ENCODE measurements at regions not wholly inside any gene's neighbourhood (a gene's known extent, or its start where the extent isn't known, plus 50 kb on each side); places are given as distances from the start of the nearest gene placed in this dataset.
"Not testable (repeated sequence)": the region's sequence is repeated elsewhere in the genome, so short reads cannot be mapped to it uniquely, and the experiment has no call there.

DNA sequence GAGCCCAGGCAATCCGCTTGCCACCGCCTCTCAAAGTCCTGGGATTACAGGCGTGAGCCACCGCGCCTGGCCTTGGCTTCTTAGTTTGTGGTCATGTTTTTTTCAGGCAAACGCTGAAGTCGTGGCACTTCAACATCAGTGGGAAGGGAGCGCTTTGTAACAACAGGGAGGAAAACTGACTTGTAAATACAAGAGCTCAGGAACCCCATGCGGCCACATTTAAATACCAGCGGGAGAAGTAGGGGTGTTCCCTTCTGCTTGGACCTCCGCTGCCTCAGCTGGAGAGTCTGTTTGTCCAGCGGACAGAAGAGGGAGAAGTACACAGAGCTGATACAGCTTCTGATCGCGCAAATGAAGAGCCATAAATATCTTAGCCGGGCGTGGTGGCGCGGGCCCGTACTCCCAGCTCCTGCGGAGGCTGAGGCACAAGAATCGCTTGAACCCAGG is 108.7 kb upstream of the KMT2C start:
- TF ChIP-seq POLR2AphosphoS5 (IDR thresholded peaks at IDR 0.05; ENCODE audit: insufficient read depth in 1 of 2, low read depth in 1 of 2): no peak
- TF ChIP-seq, protein P1, sequence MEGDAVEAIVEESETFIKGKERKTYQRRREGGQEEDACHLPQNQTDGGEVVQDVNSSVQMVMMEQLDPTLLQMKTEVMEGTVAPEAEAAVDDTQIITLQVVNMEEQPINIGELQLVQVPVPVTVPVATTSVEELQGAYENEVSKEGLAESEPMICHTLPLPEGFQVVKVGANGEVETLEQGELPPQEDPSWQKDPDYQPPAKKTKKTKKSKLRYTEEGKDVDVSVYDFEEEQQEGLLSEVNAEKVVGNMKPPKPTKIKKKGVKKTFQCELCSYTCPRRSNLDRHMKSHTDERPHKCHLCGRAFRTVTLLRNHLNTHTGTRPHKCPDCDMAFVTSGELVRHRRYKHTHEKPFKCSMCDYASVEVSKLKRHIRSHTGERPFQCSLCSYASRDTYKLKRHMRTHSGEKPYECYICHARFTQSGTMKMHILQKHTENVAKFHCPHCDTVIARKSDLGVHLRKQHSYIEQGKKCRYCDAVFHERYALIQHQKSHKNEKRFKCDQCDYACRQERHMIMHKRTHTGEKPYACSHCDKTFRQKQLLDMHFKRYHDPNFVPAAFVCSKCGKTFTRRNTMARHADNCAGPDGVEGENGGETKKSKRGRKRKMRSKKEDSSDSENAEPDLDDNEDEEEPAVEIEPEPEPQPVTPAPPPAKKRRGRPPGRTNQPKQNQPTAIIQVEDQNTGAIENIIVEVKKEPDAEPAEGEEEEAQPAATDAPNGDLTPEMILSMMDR (IDR thresholded peaks at IDR 0.05): no peak
- TF ChIP-seq POLR2A (IDR thresholded peaks at IDR 0.05): no peak
- no peaks in the 10 kb centered on the region for H3K4me1 ChIP-seq
- H3K27ac ChIP-seq: no peak overlapping the region
- H3K36me3 ChIP-seq: no peaks in the 10 kb centered on the region
- no peaks in the 10 kb centered on the region for H3K9me3 ChIP-seq
- H3K27me3 ChIP-seq: no peaks in the 10 kb centered on the region
- H3K4me3 ChIP-seq: no peak overlapping the region
- DNase-seq (ENCODE audit: extremely low spot score in 2 of 2): no peak
- intact Hi-C loops (cut with DNase I): no loop called here

DNA sequence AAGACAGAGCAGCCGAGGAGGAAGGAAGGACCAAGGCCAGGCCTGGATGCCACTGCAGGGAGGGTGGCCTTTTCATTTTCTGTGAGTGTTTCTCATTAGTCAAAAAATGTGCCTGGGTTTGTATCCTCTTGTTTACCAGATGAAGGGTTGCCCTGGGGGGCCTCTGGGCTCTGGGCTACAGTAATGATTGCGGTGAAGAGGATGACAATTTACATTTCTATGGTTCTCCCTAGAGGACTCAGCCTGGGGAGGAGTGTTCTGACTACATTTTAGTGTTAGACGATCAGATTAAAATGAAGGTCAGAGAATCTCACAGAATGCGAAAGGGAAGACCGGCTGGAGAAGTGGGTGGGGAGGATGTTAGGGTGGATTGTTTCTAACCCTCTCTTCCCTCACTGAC is 108.0 kb upstream of the KMT2C start:
- no peak for DNase-seq (ENCODE audit: extremely low spot score in 2 of 2)
- no peaks in the 10 kb centered on the region for H3K9me3 ChIP-seq
- H3K36me3 ChIP-seq: no peaks in the 10 kb centered on the region
- TF ChIP-seq, protein P1 (IDR thresholded peaks at IDR 0.05): no peak
- TF ChIP-seq POLR2AphosphoS5 (IDR thresholded peaks at IDR 0.05; ENCODE audit: insufficient read depth in 1 of 2, low read depth in 1 of 2) (no peak), POLR2A (IDR thresholded peaks at IDR 0.05) (no peak)
- H3K4me1 ChIP-seq: no peaks in the 10 kb centered on the region
- H3K27me3 ChIP-seq: no peaks in the 10 kb centered on the region
- intact Hi-C loops (cut with DNase I): no loop called here
- no peak overlapping the region for H3K4me3 ChIP-seq
- H3K27ac ChIP-seq: no peak overlapping the region

DNA sequence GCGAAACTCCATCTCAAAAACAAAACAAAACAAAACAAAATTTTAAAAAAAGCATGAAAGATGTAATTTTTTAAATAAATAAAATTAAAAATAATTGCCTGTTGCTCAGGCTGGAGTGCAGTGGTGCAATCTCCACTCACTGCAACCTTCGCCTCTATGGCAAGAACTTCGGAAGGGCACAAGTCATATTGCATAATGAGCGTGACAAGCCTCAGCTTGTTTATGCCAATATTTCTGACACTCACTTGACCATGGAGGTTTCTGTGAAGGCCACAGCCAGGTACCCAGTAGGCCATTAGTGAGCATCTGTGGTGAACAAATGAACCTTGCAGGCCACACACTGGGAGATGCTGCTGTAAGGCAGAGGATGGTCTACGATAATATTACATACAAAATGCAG is 106.1 kb upstream of the KMT2C start:
- no peak for DNase-seq (ENCODE audit: extremely low spot score in 2 of 2)
- no peaks in the 10 kb centered on the region for H3K9me3 ChIP-seq
- no peaks in the 10 kb centered on the region for H3K4me1 ChIP-seq
- H3K27ac ChIP-seq: no peak overlapping the region
- H3K27me3 ChIP-seq: no peaks in the 10 kb centered on the region
- TF ChIP-seq POLR2AphosphoS5 (IDR thresholded peaks at IDR 0.05; ENCODE audit: insufficient read depth in 1 of 2, low read depth in 1 of 2) (no peak), POLR2A (IDR thresholded peaks at IDR 0.05) (no peak)
- TF ChIP-seq, protein P1 (IDR thresholded peaks at IDR 0.05): no peak
- intact Hi-C loops (cut with DNase I): no loop called here
- H3K36me3 ChIP-seq: no peaks in the 10 kb centered on the region
- H3K4me3 ChIP-seq: no peak overlapping the region

DNA sequence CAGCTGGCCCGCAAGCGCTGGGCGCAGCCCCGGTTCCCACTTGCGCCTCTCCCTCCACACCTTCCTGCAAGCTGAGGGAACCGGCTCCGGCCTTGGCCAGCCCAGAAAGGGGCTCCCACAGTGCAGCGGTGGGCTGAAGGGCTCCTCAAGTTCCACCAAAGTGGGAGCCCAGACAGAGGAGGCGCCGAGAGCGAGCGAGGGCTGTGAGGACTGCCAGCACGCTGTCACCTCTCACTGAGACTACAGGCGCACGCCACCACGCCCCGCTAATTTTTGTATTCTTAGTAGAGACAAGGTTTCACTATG is 103.3 kb upstream of the KMT2C start:
- H3K36me3 ChIP-seq; DNase-seq (ENCODE audit: extremely low spot score in 2 of 2); H3K4me1 ChIP-seq; H3K27ac ChIP-seq; H3K9me3 ChIP-seq; H3K27me3 ChIP-seq; H3K4me3 ChIP-seq; intact Hi-C loops (cut with DNase I): not testable (repeated sequence)

DNA sequence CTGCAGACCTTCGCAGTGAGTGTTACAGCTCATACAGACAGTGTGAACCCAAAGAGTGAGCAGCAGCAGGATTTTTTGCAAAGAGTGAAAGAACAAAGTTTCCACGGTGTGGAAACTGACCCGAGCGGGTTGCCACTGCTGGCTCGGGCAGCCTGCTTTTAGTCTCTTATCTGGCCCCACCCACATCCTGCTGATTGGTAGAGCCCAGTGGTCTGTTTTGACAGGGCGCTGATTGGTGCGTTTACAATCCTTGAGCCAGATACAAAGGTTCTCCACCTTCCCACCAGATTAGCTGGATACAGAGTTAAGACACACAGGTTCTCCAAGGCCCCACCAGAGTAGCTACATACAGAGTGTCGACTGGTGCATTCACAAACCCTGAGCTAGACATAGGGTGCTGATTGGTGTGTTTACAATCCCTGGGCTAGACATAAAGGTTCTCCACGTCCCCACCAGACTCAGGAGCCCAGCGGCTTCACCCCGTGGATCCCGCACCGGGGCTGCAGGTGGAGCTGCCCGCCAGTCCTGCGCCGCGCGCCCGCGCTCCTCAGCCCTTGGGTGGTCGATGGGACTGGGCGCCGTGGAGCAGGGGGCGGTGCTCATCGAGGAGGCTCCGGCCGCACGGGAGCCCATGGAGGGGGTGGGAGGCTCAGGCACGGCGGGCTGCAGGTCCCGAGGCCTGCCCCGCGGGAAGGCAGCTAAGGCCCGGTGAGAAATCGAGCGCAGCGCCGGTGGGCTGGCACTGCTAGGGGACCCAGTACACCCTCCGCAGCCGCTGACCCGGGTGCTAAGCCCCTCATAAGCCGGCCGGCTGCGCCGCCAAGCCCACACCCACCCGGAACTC is 102.8 kb upstream of the KMT2C start:
- intact Hi-C loops (cut with DNase I); DNase-seq (ENCODE audit: extremely low spot score in 2 of 2): not testable (repeated sequence)

DNA sequence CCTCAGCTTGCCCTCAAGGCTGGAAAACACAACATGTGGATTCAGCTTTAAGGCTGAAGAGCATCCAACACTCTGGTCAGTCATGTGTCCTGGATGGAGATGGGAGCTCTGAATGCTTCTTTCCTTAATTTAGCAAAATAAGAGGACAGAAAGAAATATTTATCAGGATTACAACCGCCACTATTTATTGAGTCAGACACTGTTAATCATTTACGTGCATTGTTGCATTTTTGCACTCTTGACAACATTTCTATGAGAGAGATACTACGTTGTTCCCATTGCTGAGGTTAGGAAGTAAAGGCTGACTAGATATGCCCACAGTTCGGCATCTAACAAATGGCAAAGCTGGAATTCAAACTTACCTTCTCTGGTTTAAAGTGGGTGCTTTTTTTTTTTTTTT is 101.8 kb upstream of the KMT2C start:
- Histone ChIP-seq H3K4me1 (no peaks in the 10 kb centered on the region), H3K27me3 (no peaks in the 10 kb centered on the region), H3K9me3 (no peaks in the 10 kb centered on the region), H3K27ac (no peak overlapping the region), H3K4me3 (no peak overlapping the region), H3K36me3 (no peaks in the 10 kb centered on the region)
- no peak for DNase-seq (ENCODE audit: extremely low spot score in 2 of 2)
- intact Hi-C loops (cut with DNase I): no loop called here
- TF ChIP-seq, protein P1 (IDR thresholded peaks at IDR 0.05): no peak
- TF ChIP-seq POLR2A (IDR thresholded peaks at IDR 0.05) (no peak), POLR2AphosphoS5 (IDR thresholded peaks at IDR 0.05; ENCODE audit: insufficient read depth in 1 of 2, low read depth in 1 of 2) (no peak)

More for the DNA sequence above, 102.8 kb upstream of the KMT2C start:
- H3K4me3 ChIP-seq, H3K27ac ChIP-seq, H3K36me3 ChIP-seq, H3K27me3 ChIP-seq, H3K4me1 ChIP-seq, H3K9me3 ChIP-seq: not testable (repeated sequence)
